HEK293T (cell line): ENCODE measurements at regions not wholly inside any gene's neighbourhood (a gene's known extent, or its start where the extent isn't known, plus 50 kb on each side); places are given as distances from the start of the nearest gene placed in this dataset.

Experiments
- CTCF ChIA-PET: fragments of 350-600 bp; formaldehyde crosslinking; extraction: SDS; loops from one replicate; lab custom pipeline; 2021; ENCODE audit warnings: antibody characterized with exemption, inconsistent platforms; lab: Yijun Ruan, JAX
- POLR2A ChIA-PET: fragments of 350-600 bp; formaldehyde crosslinking; extraction: SDS; loops from one replicate; lab custom pipeline; 2020; ENCODE audit warnings: antibody characterized with exemption, inconsistent platforms; lab: Yijun Ruan, JAX
- DNase-seq: peaks from one replicate; pipeline ENCODE4 v3.0.0; 2012; ENCODE audit warnings: mixed read lengths; ENCODE audit errors: extremely low spot score
- ARNT ChIP-seq: fragments of 450-650 bp; IDR thresholded peaks from 2 replicates; pipeline ENCODE4 v1.6.1; 2017; ENCODE audit warnings: mild to moderate bottlenecking
- BHLHE40 ChIP-seq: fragments of 450-650 bp; IDR thresholded peaks from 2 replicates; pipeline ENCODE4 v1.6.1; 2016; ENCODE audit warnings: mild to moderate bottlenecking, moderate library complexity, borderline replicate concordance
- CTBP1 ChIP-seq: fragments of 450-650 bp; IDR thresholded peaks from 2 replicates; pipeline ENCODE4 v1.6.1; 2016; ENCODE audit warnings: borderline replicate concordance
- ELF4 ChIP-seq: fragments of 450-650 bp; IDR thresholded peaks from 2 replicates; pipeline ENCODE4 v1.6.1; 2017; ENCODE audit warnings: antibody characterized with exemption
- FOXA1 ChIP-seq: fragments of 450-650 bp; IDR thresholded peaks from 2 replicates; pipeline ENCODE4 v1.6.1; 2016; ENCODE audit warnings: mild to moderate bottlenecking
- FOXK2 ChIP-seq: fragments of 450-650 bp; IDR thresholded peaks from 2 replicates; pipeline ENCODE4 v1.6.1; 2016; ENCODE audit warnings: mild to moderate bottlenecking
- FOXM1 ChIP-seq: fragments of 450-650 bp; IDR thresholded peaks from 2 replicates; pipeline ENCODE4 v1.6.1; 2017; ENCODE audit warnings: mild to moderate bottlenecking, borderline replicate concordance
- HDGF ChIP-seq: fragments of 450-650 bp; IDR thresholded peaks from 2 replicates; pipeline ENCODE4 v1.6.1; 2017; ENCODE audit warnings: antibody characterized with exemption, borderline replicate concordance
- L3MBTL2 ChIP-seq: fragments of 450-650 bp; conservative IDR thresholded peaks from 2 replicates; pipeline ENCODE4 v1.6.1; 2016; ENCODE audit warnings: mild to moderate bottlenecking
- LEF1 ChIP-seq: fragments of 450-650 bp; IDR thresholded peaks from 2 replicates; pipeline ENCODE4 v1.6.1; 2017; ENCODE audit warnings: mild to moderate bottlenecking, borderline replicate concordance
- NFRKB ChIP-seq: fragments of 450-650 bp; IDR thresholded peaks from 2 replicates; pipeline ENCODE4 v1.6.1; 2016; ENCODE audit warnings: mild to moderate bottlenecking, moderate library complexity
- PKNOX1 ChIP-seq: fragments of 450-650 bp; IDR thresholded peaks from 2 replicates; pipeline ENCODE4 v1.6.1; 2016
- SP1 ChIP-seq: fragments of 450-650 bp; IDR thresholded peaks from 2 replicates; pipeline ENCODE4 v1.6.1; 2017
- SUZ12 ChIP-seq: fragments of 450-650 bp; IDR thresholded peaks from 2 replicates; pipeline ENCODE4 v1.6.1; 2016; ENCODE audit warnings: mild to moderate bottlenecking
- TARDBP ChIP-seq: fragments of 450-650 bp; IDR thresholded peaks from 2 replicates; pipeline ENCODE4 v1.6.1; 2016
- ZNF384 ChIP-seq: fragments of 450-650 bp; IDR thresholded peaks from 2 replicates; pipeline ENCODE4 v1.6.1; 2016

DNA sequence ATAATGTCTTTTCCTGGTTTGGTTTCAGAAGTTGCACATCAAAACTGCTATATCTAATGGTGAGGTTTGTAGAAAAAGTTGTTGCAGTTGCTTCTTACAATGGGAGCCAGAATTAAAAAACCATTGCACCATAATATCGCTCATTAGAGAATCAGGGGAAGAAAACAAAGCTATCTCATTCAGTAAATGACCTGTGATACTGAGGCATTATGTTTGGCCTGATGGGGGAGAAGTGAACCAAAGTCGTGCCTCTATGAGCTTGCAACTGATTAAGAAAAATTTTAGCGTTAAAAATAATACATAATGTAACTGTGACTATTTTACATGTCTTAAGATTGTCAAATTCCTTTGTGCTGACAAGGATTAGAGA is 60.2 kb upstream of the ARHGEF26 start:
- TF ChIP-seq SP1: no peak
- no peak for TF ChIP-seq FOXK2
- no peak for TF ChIP-seq LEF1
- no peak for TF ChIP-seq CTBP1
- no peak for TF ChIP-seq BHLHE40
- TF ChIP-seq ZNF384: no peak
- no peak for TF ChIP-seq ELF4
- TF ChIP-seq ARNT: no peak
- no peak for TF ChIP-seq FOXM1
- no peak for TF ChIP-seq PKNOX1
- TF ChIP-seq TARDBP: no peak
- no peak for TF ChIP-seq NFRKB
- no peak for TF ChIP-seq FOXA1
- TF ChIP-seq SUZ12: no peak
- no peak for TF ChIP-seq L3MBTL2
- no peak for TF ChIP-seq HDGF
- no peak for DNase-seq
- ChIA-PET POLR2A (no interaction called here), CTCF (no interaction called here)

DNA sequence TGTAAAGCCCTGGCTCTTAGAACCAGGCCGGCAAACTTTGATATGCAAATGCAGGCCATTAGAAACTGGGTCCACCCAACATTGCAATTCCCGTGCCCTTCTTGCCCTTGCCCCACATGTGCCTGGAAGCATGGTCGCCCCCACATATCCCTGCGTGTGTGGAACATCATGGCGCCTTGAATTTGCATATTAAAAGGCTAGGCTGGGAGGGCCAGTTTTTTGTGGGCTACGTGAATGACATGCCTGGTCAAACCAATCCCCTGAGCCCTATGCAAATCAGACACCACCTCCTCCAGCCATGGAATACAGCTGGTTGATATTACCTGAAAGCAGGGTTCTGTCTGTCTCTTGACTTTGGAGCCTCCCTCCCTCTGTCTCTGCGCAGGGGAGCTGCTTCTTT is 58.7 kb upstream of the ARHGEF26 start:
- CTCF ChIA-PET: no interaction called here
- POLR2A ChIA-PET: no interaction called here
- TF ChIP-seq BHLHE40 (no peak), SUZ12 (no peak), ARNT (no peak), CTBP1 (no peak), FOXA1 (no peak), SP1 (no peak)
- no peak for DNase-seq

DNA sequence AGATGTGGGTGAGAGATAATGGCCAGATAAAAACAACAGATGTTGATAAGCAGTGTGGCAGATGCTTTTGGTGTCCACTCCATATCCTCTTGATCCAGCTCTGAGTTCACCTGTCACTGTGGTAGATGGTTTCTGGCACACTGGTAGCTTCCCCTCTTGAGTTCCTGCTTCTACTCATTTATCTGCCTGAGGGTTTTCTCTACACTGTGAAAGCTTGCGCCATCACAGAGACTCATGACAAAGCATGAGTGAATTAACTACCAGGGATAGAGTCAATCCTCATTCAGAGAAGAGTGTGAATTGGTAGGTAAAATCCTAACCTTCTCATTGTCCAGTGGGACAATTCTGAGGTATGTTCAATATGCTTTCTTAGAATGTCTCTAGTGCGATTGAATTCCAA is 50.0 kb upstream of the ARHGEF26 start:
- POLR2A ChIA-PET: no interaction called here
- DNase-seq: no peak
- TF ChIP-seq CTBP1: no peak
- no peak for TF ChIP-seq SP1
- no peak for TF ChIP-seq ELF4
- no peak for TF ChIP-seq FOXK2
- TF ChIP-seq BHLHE40: no peak
- no peak for TF ChIP-seq ARNT
- TF ChIP-seq LEF1: no peak
- no peak for TF ChIP-seq FOXM1
- TF ChIP-seq SUZ12: no peak
- no peak for TF ChIP-seq HDGF
- no peak for TF ChIP-seq NFRKB
- TF ChIP-seq PKNOX1: no peak
- TF ChIP-seq L3MBTL2: no peak
- TF ChIP-seq FOXA1: no peak
- TF ChIP-seq TARDBP: no peak
- TF ChIP-seq ZNF384: no peak
- CTCF ChIA-PET: no interaction called here
